ENCODE measurements at regions not wholly inside any gene's neighbourhood (a gene's known extent, or its start where the extent isn't known, plus 50 kb on each side); places are given as distances from the start of the nearest gene placed in this dataset.

DNA sequence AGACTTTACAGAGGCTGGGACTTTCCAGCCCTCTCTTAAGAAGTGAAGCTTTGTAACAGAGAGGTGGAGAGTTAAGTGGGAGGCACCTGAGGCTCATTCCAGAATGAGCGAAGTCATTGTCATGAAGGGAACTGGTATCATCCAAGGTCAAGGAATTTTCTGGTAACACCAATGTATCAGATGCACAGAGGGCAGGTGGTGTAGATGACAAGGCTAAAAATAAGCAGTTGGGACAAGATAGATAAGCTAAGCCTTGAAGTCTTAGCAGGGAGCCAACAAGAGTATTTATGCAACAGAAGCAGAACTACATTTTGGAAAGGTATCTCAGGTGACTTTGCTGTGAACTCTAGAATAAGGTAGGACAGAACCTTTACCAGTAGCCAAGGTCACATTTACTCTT is 257.0 kb upstream of the AUTS2 start:
- dilution Hi-C loops (cut with HindIII; ENCODE audit: low sequenced_read_pairs, unreplicated experiment): no loop called here

More for the DNA sequence above, 257.0 kb upstream of the AUTS2 start:
- H3K27me3 ChIP-seq (ENCODE audit: control insufficient read depth, insufficient read depth, low read length): no peaks in the 10 kb centered on the region
- H2BK15ac ChIP-seq (ENCODE audit: low read depth, low read length): no peak overlapping the region
- H2BK120ac ChIP-seq (ENCODE audit: low read depth, low read length): no peak overlapping the region
- 57% methylated on average over 1 of the region's 1 CpG; no CpG with 5 or more reads in 1 of the 2 experiments for WGBS, 2 experiments (ENCODE audit: extremely low coverage in 2 of 2, insufficient read length in 1 of 2)
- DNase-seq: no peak
- H3K27ac ChIP-seq (ENCODE audit: insufficient read depth, low read length): no peak overlapping the region
- no peak overlapping the region for H3K23ac ChIP-seq (ENCODE audit: low read depth, low read length)
- no peaks in the 10 kb centered on the region for H3K36me3 ChIP-seq (ENCODE audit: control insufficient read depth, insufficient read depth, low read length)
- H3K4me1 ChIP-seq (ENCODE audit: control insufficient read depth, insufficient read depth, low read length): no peaks in the 10 kb centered on the region
- BruUV-seq (replicated peaks): no TSS peak
- H4K5ac ChIP-seq (ENCODE audit: low read depth, low read length): no peak overlapping the region
- H2AK9ac ChIP-seq (replicated peaks; ENCODE audit: low read depth, low read length, poor library complexity): no peak overlapping the region
- intact Hi-C loops (cut with micrococcal nuclease) (no loop called here), in situ Hi-C loops (cut with MboI; ENCODE audit: low sequenced_read_pairs) (no loop called here)
- H4K20me1 ChIP-seq (ENCODE audit: insufficient read depth, low read length): no peaks in the 10 kb centered on the region
- no peak overlapping the region for H2AK5ac ChIP-seq (ENCODE audit: low read depth, low read length)
- no peaks in the 10 kb centered on the region for H3K9me1 ChIP-seq (ENCODE audit: insufficient read depth, low read length)
- no peak overlapping the region for H3K4ac ChIP-seq (ENCODE audit: low read depth, low read length)
- H3K56ac ChIP-seq (ENCODE audit: extremely low read depth, insufficient read depth, low read length): no peak overlapping the region
- H2BK20ac ChIP-seq (ENCODE audit: low read depth, low read length): no peak overlapping the region
- no peak overlapping the region for H3K4me3 ChIP-seq (ENCODE audit: insufficient read depth, low read depth, low read length)
- H3K9me3 ChIP-seq (ENCODE audit: control insufficient read depth, insufficient read depth, low read length): peaks cover 19% of the 10 kb centered on the region; the same call in 1 of the 2 replicates
- no peak for ATAC-seq (ENCODE audit: low read depth)
- no peak overlapping the region for H4K91ac ChIP-seq (ENCODE audit: insufficient read depth, low read depth, low read length)
- no peak overlapping the region for H4K8ac ChIP-seq (ENCODE audit: low read depth in 2 of 2, low read length in 2 of 2)
- H3K9ac ChIP-seq (ENCODE audit: low read depth, low read length): no peak overlapping the region
- CTCF ChIA-PET: no interaction called here
- POLR2A ChIA-PET (ENCODE audit: unreplicated experiment): no interaction called here
- no peak overlapping the region for H2AFZ ChIP-seq (replicated peaks; ENCODE audit: low read length, poor library complexity)
- TF ChIP-seq MXI1 (IDR thresholded peaks at IDR 0.05; ENCODE audit: borderline replicate concordance, low read depth, low read length) (no peak), RCOR1 (IDR thresholded peaks at IDR 0.05; ENCODE audit: insufficient replicate concordance, low read length) (no peak), MAFK (IDR thresholded peaks at IDR 0.05; ENCODE audit: low read depth, low read length) (no peak), CHD1 (IDR thresholded peaks at IDR 0.05; ENCODE audit: low read depth, low read length) (no peak), BHLHE40 (IDR thresholded peaks at IDR 0.05; ENCODE audit: low read depth, low read length) (no peak), POLR2A (IDR thresholded peaks at IDR 0.05; ENCODE audit: low read depth, low read length) (no peak), FOS (IDR thresholded peaks at IDR 0.05; ENCODE audit: low read depth, low read length) (no peak), CEBPB (IDR thresholded peaks at IDR 0.05; ENCODE audit: low read depth, low read length) (no peak), SMC3 (IDR thresholded peaks at IDR 0.05; ENCODE audit: low read depth, low read length) (no peak), RFX5 (IDR thresholded peaks at IDR 0.05; ENCODE audit: low read depth, low read length) (no peak), NFE2L2 (IDR thresholded peaks at IDR 0.05; ENCODE audit: low read depth, low read length) (no peak), RAD21 (IDR thresholded peaks at IDR 0.05; ENCODE audit: low read length) (no peak), MAZ (IDR thresholded peaks at IDR 0.05; ENCODE audit: borderline replicate concordance, low read depth, low read length) (no peak)
- TF ChIP-seq, protein P1, sequence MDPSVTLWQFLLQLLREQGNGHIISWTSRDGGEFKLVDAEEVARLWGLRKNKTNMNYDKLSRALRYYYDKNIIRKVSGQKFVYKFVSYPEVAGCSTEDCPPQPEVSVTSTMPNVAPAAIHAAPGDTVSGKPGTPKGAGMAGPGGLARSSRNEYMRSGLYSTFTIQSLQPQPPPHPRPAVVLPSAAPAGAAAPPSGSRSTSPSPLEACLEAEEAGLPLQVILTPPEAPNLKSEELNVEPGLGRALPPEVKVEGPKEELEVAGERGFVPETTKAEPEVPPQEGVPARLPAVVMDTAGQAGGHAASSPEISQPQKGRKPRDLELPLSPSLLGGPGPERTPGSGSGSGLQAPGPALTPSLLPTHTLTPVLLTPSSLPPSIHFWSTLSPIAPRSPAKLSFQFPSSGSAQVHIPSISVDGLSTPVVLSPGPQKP (IDR thresholded peaks at IDR 0.05; ENCODE audit: borderline replicate concordance, low read depth, low read length): no peak
- TF ChIP-seq, protein P2, sequence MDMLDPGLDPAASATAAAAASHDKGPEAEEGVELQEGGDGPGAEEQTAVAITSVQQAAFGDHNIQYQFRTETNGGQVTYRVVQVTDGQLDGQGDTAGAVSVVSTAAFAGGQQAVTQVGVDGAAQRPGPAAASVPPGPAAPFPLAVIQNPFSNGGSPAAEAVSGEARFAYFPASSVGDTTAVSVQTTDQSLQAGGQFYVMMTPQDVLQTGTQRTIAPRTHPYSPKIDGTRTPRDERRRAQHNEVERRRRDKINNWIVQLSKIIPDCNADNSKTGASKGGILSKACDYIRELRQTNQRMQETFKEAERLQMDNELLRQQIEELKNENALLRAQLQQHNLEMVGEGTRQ (IDR thresholded peaks at IDR 0.05; ENCODE audit: low read depth, low read length): no peak
- TF ChIP-seq, protein P3, sequence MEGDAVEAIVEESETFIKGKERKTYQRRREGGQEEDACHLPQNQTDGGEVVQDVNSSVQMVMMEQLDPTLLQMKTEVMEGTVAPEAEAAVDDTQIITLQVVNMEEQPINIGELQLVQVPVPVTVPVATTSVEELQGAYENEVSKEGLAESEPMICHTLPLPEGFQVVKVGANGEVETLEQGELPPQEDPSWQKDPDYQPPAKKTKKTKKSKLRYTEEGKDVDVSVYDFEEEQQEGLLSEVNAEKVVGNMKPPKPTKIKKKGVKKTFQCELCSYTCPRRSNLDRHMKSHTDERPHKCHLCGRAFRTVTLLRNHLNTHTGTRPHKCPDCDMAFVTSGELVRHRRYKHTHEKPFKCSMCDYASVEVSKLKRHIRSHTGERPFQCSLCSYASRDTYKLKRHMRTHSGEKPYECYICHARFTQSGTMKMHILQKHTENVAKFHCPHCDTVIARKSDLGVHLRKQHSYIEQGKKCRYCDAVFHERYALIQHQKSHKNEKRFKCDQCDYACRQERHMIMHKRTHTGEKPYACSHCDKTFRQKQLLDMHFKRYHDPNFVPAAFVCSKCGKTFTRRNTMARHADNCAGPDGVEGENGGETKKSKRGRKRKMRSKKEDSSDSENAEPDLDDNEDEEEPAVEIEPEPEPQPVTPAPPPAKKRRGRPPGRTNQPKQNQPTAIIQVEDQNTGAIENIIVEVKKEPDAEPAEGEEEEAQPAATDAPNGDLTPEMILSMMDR (conservative IDR thresholded peaks at IDR 0.05; ENCODE audit: low read depth, low read length): no peak
- H3K14ac ChIP-seq (replicated peaks; ENCODE audit: low read depth, low read length): no peak overlapping the region
- no peaks in the 10 kb centered on the region for H3K79me1 ChIP-seq (ENCODE audit: low read depth in 1 of 2, low read length in 2 of 2)
- H3K4me2 ChIP-seq (ENCODE audit: low read depth, low read length): no peak overlapping the region
- no peak overlapping the region for H3K18ac ChIP-seq (ENCODE audit: low read depth, low read length)
- H2BK5ac ChIP-seq (ENCODE audit: low read depth, low read length, poor library complexity, severe bottlenecking): no peak overlapping the region

All from IMR-90 (cell line).